ENCODE measurements at regions not wholly inside any gene's neighbourhood (a gene's known extent, or its start where the extent isn't known, plus 50 kb on each side); places are given as distances from the start of the nearest gene placed in this dataset.

DNA sequence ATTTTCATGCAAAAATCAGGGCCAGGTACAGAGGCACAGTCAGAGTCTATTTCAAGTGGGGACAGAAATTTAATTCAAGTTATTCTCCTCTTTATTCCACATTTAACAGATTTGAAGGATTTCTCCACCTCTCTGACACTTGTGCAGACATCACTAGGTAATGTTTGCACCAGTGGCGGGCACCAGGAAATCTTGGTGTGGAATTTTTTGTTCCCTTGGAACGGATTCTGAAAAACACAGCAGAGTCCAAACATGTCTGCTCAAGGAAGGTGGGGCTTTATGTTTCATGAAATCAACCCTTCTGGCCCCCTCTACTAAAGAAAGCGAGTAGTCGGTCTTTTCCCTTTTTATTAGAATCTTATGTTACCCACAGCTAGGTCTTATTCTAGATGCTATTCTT, 271.2 kb upstream of the MDFIC2 start:
- TF ChIP-seq, protein P1, sequence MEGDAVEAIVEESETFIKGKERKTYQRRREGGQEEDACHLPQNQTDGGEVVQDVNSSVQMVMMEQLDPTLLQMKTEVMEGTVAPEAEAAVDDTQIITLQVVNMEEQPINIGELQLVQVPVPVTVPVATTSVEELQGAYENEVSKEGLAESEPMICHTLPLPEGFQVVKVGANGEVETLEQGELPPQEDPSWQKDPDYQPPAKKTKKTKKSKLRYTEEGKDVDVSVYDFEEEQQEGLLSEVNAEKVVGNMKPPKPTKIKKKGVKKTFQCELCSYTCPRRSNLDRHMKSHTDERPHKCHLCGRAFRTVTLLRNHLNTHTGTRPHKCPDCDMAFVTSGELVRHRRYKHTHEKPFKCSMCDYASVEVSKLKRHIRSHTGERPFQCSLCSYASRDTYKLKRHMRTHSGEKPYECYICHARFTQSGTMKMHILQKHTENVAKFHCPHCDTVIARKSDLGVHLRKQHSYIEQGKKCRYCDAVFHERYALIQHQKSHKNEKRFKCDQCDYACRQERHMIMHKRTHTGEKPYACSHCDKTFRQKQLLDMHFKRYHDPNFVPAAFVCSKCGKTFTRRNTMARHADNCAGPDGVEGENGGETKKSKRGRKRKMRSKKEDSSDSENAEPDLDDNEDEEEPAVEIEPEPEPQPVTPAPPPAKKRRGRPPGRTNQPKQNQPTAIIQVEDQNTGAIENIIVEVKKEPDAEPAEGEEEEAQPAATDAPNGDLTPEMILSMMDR (IDR thresholded peaks at IDR 0.05 in 2 of 3, conservative IDR thresholded peaks at IDR 0.05 in 1 of 3; ENCODE audit: borderline replicate concordance in 1 of 3, insufficient read depth in 1 of 3, low read depth in 2 of 3, low read length in 2 of 3): no peak
- TF ChIP-seq CBX3 (IDR thresholded peaks at IDR 0.05; ENCODE audit: low read depth) (no peak), RAD21 (IDR thresholded peaks at IDR 0.05; ENCODE audit: low read depth) (no peak)
